ENCODE measurements at regions not wholly inside any gene's neighbourhood (a gene's known extent, or its start where the extent isn't known, plus 50 kb on each side); places are given as distances from the start of the nearest gene placed in this dataset.

GRCh38 chr5:29790281-29790680, 1403.2 kb upstream of the CDH6 start:
- no peak for TF ChIP-seq POLR2A (IDR thresholded peaks at IDR 0.05)
- no peak for TF ChIP-seq CTCF (IDR thresholded peaks at IDR 0.05)

Data from Peyer's patch (tissue), 4 donors.